Kidney (tissue), 13 donors: ENCODE measurements at regions not wholly inside any gene's neighbourhood (a gene's known extent, or its start where the extent isn't known, plus 50 kb on each side); places are given as distances from the start of the nearest gene placed in this dataset.

Experiments
- DNase-seq, 5 donors: peaks; one replicate each; pipeline ENCODE4 v3.0.0-alpha.2; 2013 to 2020
- FAIRE-seq: peaks from 2 replicates; lab custom pipeline; 2012; peaks lifted over from hg19 to GRCh38; lab: Jason Lieb, UNC
- H3K27ac ChIP-seq, 2 donors: one replicate each; pipeline ENCODE4 v1.7.0; 2013; ENCODE audit warnings: low read depth in 2 of 2, low read length in 2 of 2, inconsistent platforms in 1 of 2
- H3K27me3 ChIP-seq: one replicate; pipeline ENCODE4 v1.7.1; 2013; ENCODE audit warnings: low read length, inconsistent platforms; ENCODE audit not compliant: control insufficient read depth, insufficient read depth
- H3K36me3 ChIP-seq, 3 donors: one replicate each; pipeline versions ENCODE4 v1.7.0 to v1.7.1; 2013; ENCODE audit warnings: low read length in 3 of 3, control low read depth in 1 of 3, inconsistent platforms in 1 of 3; ENCODE audit not compliant: insufficient read depth in 3 of 3, control insufficient read depth in 2 of 3
- H3K4me1 ChIP-seq, 3 donors: one replicate each; pipeline versions ENCODE4 v1.7.0 to v1.7.1; 2013; ENCODE audit warnings: low read length in 3 of 3, inconsistent platforms in 1 of 3, low read depth in 1 of 3; ENCODE audit not compliant: control insufficient read depth in 2 of 3, insufficient read depth in 2 of 3
- H3K4me3 ChIP-seq, 3 donors: one replicate each; pipeline versions ENCODE4 v1.7.0 to v1.8.1; 2013; ENCODE audit warnings: low read length in 3 of 3, control low read depth in 1 of 3, inconsistent platforms in 1 of 3
- H3K9ac ChIP-seq, 3 donors: one replicate each; pipeline versions ENCODE4 v1.7.0 to v1.7.1; 2013; ENCODE audit warnings: low read length in 3 of 3, control low read depth in 1 of 3, inconsistent platforms in 1 of 3
- H3K9me3 ChIP-seq, 3 donors: one replicate each; pipeline versions ENCODE4 v1.7.0 to v1.7.1; 2013; ENCODE audit warnings: low read length in 3 of 3, control low read depth in 1 of 3, inconsistent platforms in 1 of 3; ENCODE audit not compliant: control insufficient read depth in 2 of 3, insufficient read depth in 1 of 3
- CTCF ChIP-seq: IDR thresholded peaks from 3 replicates; pipeline ENCODE4 v1.5.1; 2012; ENCODE audit warnings: mild to moderate bottlenecking, moderate library complexity, borderline replicate concordance; ENCODE audit not compliant: insufficient read depth; ENCODE audit errors: extremely low read depth
- intact Hi-C: fragments of 100-400 bp; cut with DNase I; formaldehyde crosslinking; loops from one replicate; pipeline ENCODE4 v1.11.1; 2022
- donor health status: control.
- donor health status: control.
- donor health status: control.
- donor health status: control.
- donor health status: control.
- donor health status: DM: yes; HTN: yes; CAD: no.
- donor health status: Normal renal cell carcinoma (clear cell type).

DNA sequence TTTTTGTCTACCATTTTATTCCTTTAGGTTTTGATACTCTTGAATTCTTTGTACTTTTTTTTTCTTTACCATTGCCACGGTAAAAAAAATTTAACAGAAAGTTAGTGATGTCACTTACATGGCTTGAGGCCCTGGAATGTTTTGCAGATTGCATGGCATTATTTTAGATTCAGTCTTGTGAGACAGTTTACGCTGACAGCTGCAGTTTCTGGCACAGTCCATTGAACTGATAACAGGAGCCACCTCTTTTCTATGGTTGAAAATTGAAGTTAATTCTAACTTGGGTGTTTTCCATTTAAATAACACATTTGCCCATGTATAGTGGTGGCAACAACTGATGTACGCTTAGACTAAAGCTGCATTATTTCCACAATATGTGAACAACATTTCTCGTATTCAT lies 1028.5 kb downstream of the CDH18 start:
- no peak for TF ChIP-seq CTCF
- no peaks in the 10 kb centered on the region for H3K36me3 ChIP-seq
- no peak overlapping the region for H3K27ac ChIP-seq
- intact Hi-C loops: no loop called here
- H3K4me1 ChIP-seq: no peaks in the 10 kb centered on the region
- H3K9ac ChIP-seq: no peak overlapping the region
- DNase-seq (no peak), FAIRE-seq (no peak)
- H3K9me3 ChIP-seq: no peaks in the 10 kb centered on the region
- no peak overlapping the region for H3K4me3 ChIP-seq
- H3K27me3 ChIP-seq: no peaks in the 10 kb centered on the region

GRCh38 chr5:18961234-18961633 lies 1026.8 kb downstream of the CDH18 start:
- no peak for DNase-seq
- no peak for TF ChIP-seq CTCF

GRCh38 chr5:18965893-18966292 lies 1022.1 kb downstream of the CDH18 start:
- Histone ChIP-seq H3K27ac (no peak overlapping the region), H3K36me3 (no peaks in the 10 kb centered on the region), H3K9me3 (no peaks in the 10 kb centered on the region), H3K4me1 (no peaks in the 10 kb centered on the region), H3K4me3 (no peak overlapping the region), H3K27me3 (no peaks in the 10 kb centered on the region), H3K9ac (no peak overlapping the region)
- no peak for TF ChIP-seq CTCF
- no peak for DNase-seq
- intact Hi-C loops: no loop called here
- no peak for FAIRE-seq

More at GRCh38 chr5:18961234-18961633, 1026.8 kb downstream of the CDH18 start:
- no peaks in the 10 kb centered on the region for H3K27me3 ChIP-seq
- no peak overlapping the region for H3K9ac ChIP-seq
- H3K9me3 ChIP-seq: no peaks in the 10 kb centered on the region
- intact Hi-C loops: no loop called here
- no peak for FAIRE-seq
- H3K27ac ChIP-seq: no peak overlapping the region
- no peaks in the 10 kb centered on the region for H3K4me1 ChIP-seq
- H3K4me3 ChIP-seq: no peak overlapping the region
- H3K36me3 ChIP-seq: no peaks in the 10 kb centered on the region

- no peak overlapping the region for H3K4me3 ChIP-seq
- no peak for DNase-seq
- H3K27me3 ChIP-seq: no peaks in the 10 kb centered on the region
- no peak for TF ChIP-seq CTCF
- no peaks in the 10 kb centered on the region for H3K4me1 ChIP-seq
- H3K9me3 ChIP-seq: no peaks in the 10 kb centered on the region
- FAIRE-seq: no peak
- no peak overlapping the region for H3K27ac ChIP-seq
- no peaks in the 10 kb centered on the region for H3K36me3 ChIP-seq
- intact Hi-C loops: no loop called here
- H3K9ac ChIP-seq: no peak overlapping the region
Observed at GRCh38 chr5:18967637-18968036, 1020.4 kb downstream of the CDH18 start.
